ENCODE measurements at regions not wholly inside any gene's neighbourhood (a gene's known extent, or its start where the extent isn't known, plus 50 kb on each side); places are given as distances from the start of the nearest gene placed in this dataset.

DNA sequence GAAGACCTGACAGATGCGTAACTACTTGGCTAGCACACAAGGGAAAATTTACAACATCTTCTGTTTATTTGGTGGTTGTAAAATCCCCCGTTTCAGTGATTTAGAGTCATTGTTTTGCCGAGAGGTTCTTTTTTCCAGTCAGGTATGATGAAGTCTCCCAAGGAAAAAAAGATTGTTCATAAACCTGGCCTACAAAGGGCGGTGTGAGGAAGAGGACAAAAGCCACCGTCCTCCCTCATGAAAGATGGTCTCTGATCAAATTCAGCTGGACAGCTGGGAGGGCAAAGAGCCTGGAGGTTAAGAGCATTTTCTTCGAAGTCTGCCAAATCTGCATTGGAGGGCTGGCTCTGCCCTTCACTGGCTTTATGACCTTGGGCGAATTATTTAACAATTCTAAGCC lies 419.9 kb downstream of the HAPSTR1 start:
- no peak for DNase-seq (ENCODE audit: low read depth in 2 of 2)
- TF ChIP-seq, protein P1, sequence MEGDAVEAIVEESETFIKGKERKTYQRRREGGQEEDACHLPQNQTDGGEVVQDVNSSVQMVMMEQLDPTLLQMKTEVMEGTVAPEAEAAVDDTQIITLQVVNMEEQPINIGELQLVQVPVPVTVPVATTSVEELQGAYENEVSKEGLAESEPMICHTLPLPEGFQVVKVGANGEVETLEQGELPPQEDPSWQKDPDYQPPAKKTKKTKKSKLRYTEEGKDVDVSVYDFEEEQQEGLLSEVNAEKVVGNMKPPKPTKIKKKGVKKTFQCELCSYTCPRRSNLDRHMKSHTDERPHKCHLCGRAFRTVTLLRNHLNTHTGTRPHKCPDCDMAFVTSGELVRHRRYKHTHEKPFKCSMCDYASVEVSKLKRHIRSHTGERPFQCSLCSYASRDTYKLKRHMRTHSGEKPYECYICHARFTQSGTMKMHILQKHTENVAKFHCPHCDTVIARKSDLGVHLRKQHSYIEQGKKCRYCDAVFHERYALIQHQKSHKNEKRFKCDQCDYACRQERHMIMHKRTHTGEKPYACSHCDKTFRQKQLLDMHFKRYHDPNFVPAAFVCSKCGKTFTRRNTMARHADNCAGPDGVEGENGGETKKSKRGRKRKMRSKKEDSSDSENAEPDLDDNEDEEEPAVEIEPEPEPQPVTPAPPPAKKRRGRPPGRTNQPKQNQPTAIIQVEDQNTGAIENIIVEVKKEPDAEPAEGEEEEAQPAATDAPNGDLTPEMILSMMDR (IDR thresholded peaks at IDR 0.05; ENCODE audit: low read depth, low read length), result no peak
- H3K4me3 ChIP-seq (replicated peaks in 1 of 2; ENCODE audit: low read depth in 2 of 2, low read length in 2 of 2), result no peak overlapping the region

DNA sequence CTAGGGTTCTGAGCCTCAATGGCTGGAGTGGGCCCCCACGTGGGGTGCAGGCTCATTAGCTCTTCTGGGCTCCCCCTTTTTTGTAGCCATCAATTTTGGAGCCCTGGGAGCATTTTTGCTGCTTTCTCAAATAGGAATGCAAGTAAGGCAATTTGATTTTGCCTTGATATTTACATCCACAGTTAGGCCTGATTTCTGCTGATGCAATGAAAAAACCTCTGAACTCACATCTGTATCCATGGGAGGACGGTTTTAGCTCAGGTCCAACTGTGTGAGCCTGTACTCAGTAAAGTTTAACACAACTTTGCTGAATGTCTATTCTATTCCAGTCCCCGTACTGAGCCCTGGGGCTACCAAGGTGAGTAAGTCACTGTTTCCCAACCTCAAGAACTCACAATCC lies 425.0 kb downstream of the HAPSTR1 start:
- DNase-seq (ENCODE audit: low read depth in 2 of 2), result no peak
- H3K4me3 ChIP-seq (replicated peaks in 1 of 2; ENCODE audit: low read depth in 2 of 2, low read length in 2 of 2), result no peak overlapping the region
- TF ChIP-seq, protein P1 (IDR thresholded peaks at IDR 0.05; ENCODE audit: low read depth, low read length), result no peak

DNA sequence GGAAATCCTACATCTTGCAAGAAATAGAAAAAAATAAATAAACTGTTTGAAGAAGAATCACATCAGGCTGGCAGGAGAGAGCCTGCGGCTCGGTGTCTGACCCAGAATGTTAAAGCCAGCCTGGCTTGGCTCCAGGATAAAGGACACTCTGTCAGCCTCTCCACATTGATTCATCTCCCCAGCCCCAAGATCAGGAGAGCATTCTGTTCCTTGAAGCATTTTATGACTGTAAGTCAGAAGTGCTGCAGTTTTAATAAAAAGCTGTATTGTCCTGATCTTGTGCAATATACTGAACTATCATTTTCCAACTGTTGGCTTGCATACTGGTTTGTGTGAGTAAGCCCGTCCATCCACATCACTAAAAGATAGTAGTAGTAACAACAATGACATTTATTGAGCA lies 426.6 kb downstream of the HAPSTR1 start:
- TF ChIP-seq, protein P1 (IDR thresholded peaks at IDR 0.05; ENCODE audit: low read depth, low read length), result no peak
- no peak overlapping the region for H3K4me3 ChIP-seq (replicated peaks in 1 of 2; ENCODE audit: low read depth in 2 of 2, low read length in 2 of 2)
- DNase-seq (ENCODE audit: low read depth in 2 of 2), result peak in 1 of 2 donors; percentile 0

DNA sequence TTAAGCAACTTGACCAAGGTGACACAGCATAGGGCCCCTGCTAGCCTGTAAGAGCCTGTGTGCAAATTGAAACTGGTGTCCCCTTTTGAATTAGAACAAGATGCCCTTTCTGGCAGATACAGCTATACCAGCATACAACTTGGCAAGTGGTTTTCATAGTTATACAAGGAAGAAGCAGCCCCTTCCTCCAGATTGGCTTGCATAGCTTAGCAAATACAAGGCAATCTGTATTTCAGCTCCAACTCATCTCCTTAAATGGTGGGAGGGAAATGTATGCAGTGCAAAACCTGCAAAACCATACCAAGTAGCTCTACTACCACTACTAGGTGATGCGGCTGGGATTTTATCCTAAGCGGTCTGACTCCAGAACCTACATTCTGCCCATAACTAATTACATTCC lies 427.1 kb downstream of the HAPSTR1 start:
- no peak overlapping the region for H3K4me3 ChIP-seq (replicated peaks in 1 of 2; ENCODE audit: low read depth in 2 of 2, low read length in 2 of 2)
- no peak for DNase-seq (ENCODE audit: low read depth in 2 of 2)
- TF ChIP-seq, protein P1 (IDR thresholded peaks at IDR 0.05; ENCODE audit: low read depth, low read length), result no peak

DNA sequence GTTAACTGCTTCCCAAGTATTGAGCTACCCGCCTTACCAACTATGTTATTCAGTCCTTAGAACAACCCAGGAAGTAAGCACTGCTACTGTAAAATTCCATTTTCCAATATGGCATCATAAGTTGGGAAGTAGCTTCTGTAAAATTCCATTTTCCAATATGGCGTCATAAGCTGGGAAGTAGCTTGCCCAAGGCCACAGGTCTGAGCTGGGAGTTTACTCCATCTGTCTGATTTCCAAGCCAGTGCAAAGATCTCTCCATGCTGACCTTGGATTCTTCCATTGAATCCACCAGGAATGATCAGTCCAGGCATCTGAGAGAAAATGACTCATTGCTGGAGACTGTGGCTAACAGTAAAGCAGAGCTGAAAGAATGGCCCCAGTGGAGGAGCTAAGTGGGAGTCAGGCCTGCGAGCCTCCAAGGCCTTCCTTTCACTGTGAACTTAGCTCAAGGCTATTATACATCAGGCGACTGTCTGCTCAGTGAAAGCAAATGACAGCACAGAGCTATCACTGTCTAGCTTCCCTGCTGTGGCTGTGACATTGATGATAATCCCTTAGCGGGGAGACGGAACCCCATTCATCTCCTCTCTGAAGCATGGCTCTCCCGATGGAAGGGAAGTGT lies 430.4 kb downstream of the HAPSTR1 start:
- DNase-seq (ENCODE audit: low read depth in 2 of 2), result no peak
- no peak overlapping the region for H3K4me3 ChIP-seq (replicated peaks in 1 of 2; ENCODE audit: low read depth in 2 of 2, low read length in 2 of 2)
- TF ChIP-seq, protein P1 (IDR thresholded peaks at IDR 0.05; ENCODE audit: low read depth, low read length), result no peak

DNA sequence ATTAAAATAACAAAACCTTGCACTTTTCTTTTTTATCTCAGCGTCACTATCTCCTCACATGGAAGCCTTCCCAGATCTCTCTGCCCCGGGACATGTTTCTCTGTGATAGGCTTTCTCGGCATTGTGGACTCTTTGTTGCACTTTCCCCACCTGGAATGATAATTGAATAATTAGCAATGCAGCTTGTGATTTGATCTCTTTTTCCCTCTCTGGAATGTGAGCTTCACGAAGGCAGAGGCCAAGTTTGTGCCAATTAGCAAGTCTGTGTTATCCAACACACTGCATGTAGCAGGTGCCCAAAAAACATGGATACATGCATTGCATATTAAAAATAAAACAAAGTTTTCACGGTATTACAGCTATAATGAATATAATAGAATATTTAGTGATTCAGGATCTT lies 431.2 kb downstream of the HAPSTR1 start:
- no peak overlapping the region for H3K4me3 ChIP-seq (replicated peaks in 1 of 2; ENCODE audit: low read depth in 2 of 2, low read length in 2 of 2)
- no peak for DNase-seq (ENCODE audit: low read depth in 2 of 2)
- TF ChIP-seq, protein P1 (IDR thresholded peaks at IDR 0.05; ENCODE audit: low read depth, low read length), result no peak

DNA sequence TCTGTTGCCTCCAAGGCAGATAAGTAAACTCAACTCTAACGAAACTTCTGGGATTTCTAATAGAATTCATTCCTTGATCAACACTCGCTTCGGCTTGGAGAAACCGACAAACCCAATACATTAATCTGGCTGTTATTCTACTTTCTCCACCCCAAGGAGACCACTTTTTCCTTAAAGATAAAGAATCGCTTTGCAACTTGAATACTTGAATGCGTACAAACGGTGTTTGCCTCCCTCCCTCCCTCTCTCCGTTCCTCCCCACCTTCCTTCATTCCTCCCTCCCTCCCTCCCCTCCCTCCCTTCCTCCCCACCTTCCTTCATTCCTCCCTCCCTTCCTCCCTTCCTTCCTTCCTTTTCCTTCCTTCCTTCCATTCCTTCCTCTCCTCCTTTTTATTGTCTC lies 432.6 kb downstream of the HAPSTR1 start:
- H3K4me3 ChIP-seq (replicated peaks in 1 of 2; ENCODE audit: low read depth in 2 of 2, low read length in 2 of 2), result no peak overlapping the region
- TF ChIP-seq, protein P1 (IDR thresholded peaks at IDR 0.05; ENCODE audit: low read depth, low read length), result no peak
- DNase-seq (ENCODE audit: low read depth in 2 of 2), result no peak
